ENCODE measurements at regions not wholly inside any gene's neighbourhood (a gene's known extent, or its start where the extent isn't known, plus 50 kb on each side); places are given as distances from the start of the nearest gene placed in this dataset.

DNA sequence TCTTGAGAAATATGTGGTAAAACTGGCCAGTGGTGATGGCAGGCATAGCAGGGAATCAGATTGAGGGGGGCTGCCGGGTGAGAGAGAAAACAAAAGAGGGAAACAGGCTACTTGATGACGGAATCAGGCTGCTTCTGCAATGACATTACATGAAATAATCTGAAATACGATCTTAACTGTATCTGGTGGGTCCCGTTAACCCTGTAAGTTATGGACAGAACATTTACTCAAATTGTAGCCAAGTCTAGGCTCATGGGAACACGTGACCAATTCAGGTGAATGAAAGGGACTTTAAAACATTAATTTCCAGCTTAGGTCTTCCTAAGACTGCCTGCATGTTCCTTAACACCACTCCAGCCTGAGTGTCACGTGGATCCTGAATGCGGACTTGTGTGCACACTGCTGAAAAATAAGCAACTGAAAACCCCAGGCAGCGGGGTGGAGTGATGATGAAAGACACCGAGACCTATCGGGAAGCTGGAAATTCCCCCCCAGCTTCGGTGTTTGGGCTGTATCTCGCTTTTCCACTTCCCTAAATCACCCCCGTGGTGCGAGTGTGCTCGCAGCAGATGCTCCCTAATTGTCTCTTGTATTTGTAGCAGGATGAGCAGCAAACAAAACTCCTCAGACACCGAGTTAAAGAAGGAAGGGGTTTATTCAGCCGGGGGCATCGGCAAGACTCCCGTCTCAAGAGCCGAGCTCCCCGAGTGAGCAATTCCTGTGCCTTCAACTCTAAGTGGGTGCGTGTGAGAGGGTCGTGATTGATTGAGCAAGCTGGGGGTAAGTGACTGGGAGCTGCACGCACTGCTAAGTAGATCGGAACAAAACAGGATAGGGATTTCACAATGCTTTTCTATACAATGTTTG, 145.0 kb upstream of the GRK3 start (continued):
- TF ChIP-seq, protein P1, sequence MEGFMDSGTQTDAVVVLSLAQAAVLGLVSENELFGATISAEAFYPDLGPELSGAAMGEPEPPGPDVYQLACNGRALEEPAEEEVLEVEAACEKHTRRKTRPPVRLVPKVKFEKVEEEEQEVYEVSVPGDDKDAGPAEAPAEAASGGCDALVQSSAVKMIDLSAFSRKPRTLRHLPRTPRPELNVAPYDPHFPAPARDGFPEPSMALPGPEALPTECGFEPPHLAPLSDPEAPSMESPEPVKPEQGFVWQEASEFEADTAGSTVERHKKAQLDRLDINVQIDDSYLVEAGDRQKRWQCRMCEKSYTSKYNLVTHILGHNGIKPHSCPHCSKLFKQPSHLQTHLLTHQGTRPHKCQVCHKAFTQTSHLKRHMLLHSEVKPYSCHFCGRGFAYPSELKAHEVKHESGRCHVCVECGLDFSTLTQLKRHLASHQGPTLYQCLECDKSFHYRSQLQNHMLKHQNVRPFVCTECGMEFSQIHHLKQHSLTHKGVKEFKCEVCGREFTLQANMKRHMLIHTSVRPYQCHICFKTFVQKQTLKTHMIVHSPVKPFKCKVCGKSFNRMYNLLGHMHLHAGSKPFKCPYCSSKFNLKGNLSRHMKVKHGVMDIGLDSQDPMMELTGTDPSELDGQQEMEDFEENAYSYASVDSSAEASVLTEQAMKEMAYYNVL (CRISPR knock-in tag; IDR thresholded peaks at IDR 0.05; ENCODE audit: borderline replicate concordance) = 0 out of 2 replicates have a peak, but pooled peaks have one; percentile 26
- TF ChIP-seq ARNT (IDR thresholded peaks at IDR 0.05) = no peak
- TF ChIP-seq RFX5 (IDR thresholded peaks at IDR 0.05; ENCODE audit: low read depth, low read length) = no peak
- TF ChIP-seq ARNTL (CRISPR knock-in tag; IDR thresholded peaks at IDR 0.05) = peak; percentile 83
- TF ChIP-seq PPARG (CRISPR knock-in tag; conservative IDR thresholded peaks at IDR 0.05) = peak; percentile 84; the same call in 1 of the 2 replicates
- TF ChIP-seq HOXA5 (CRISPR knock-in tag; IDR thresholded peaks at IDR 0.05) = 0 out of 2 replicates have a peak, but pooled peaks have one; percentile 2
- no peak for TF ChIP-seq SNAPC2 (CRISPR knock-in tag; IDR thresholded peaks at IDR 0.05)
- peak; percentile 6; the same call in 1 of the 2 replicates for TF ChIP-seq FOSL2 (CRISPR knock-in tag; IDR thresholded peaks at IDR 0.05)
- no peak for TF ChIP-seq ZNF296 (CRISPR knock-in tag; conservative IDR thresholded peaks at IDR 0.05)
- 0 out of 2 replicates have a peak, but pooled peaks have one; percentile 40 for TF ChIP-seq YEATS4 (CRISPR knock-in tag; IDR thresholded peaks at IDR 0.05; ENCODE audit: borderline replicate concordance)
- peak; percentile 35; the same call in 1 of the 2 replicates for TF ChIP-seq SOX5 (CRISPR knock-in tag; IDR thresholded peaks at IDR 0.05; ENCODE audit: borderline replicate concordance)
- TF ChIP-seq, protein P2, sequence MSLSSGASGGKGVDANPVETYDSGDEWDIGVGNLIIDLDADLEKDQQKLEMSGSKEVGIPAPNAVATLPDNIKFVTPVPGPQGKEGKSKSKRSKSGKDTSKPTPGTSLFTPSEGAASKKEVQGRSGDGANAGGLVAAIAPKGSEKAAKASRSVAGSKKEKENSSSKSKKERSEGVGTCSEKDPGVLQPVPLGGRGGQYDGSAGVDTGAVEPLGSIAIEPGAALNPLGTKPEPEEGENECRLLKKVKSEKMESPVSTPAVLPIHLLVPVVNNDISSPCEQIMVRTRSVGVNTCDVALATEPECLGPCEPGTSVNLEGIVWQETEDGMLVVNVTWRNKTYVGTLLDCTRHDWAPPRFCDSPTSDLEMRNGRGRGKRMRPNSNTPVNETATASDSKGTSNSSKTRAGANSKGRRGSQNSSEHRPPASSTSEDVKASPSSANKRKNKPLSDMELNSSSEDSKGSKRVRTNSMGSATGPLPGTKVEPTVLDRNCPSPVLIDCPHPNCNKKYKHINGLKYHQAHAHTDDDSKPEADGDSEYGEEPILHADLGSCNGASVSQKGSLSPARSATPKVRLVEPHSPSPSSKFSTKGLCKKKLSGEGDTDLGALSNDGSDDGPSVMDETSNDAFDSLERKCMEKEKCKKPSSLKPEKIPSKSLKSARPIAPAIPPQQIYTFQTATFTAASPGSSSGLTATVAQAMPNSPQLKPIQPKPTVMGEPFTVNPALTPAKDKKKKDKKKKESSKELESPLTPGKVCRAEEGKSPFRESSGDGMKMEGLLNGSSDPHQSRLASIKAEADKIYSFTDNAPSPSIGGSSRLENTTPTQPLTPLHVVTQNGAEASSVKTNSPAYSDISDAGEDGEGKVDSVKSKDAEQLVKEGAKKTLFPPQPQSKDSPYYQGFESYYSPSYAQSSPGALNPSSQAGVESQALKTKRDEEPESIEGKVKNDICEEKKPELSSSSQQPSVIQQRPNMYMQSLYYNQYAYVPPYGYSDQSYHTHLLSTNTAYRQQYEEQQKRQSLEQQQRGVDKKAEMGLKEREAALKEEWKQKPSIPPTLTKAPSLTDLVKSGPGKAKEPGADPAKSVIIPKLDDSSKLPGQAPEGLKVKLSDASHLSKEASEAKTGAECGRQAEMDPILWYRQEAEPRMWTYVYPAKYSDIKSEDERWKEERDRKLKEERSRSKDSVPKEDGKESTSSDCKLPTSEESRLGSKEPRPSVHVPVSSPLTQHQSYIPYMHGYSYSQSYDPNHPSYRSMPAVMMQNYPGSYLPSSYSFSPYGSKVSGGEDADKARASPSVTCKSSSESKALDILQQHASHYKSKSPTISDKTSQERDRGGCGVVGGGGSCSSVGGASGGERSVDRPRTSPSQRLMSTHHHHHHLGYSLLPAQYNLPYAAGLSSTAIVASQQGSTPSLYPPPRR (CRISPR knock-in tag; IDR thresholded peaks at IDR 0.05; ENCODE audit: borderline replicate concordance) = peak; percentile 25; the same call in 1 of the 2 replicates
- TF ChIP-seq ZNF317 (CRISPR knock-in tag; IDR thresholded peaks at IDR 0.05) = 0 out of 2 replicates have a peak, but pooled peaks have one; percentile 19
- TF ChIP-seq, protein P3, sequence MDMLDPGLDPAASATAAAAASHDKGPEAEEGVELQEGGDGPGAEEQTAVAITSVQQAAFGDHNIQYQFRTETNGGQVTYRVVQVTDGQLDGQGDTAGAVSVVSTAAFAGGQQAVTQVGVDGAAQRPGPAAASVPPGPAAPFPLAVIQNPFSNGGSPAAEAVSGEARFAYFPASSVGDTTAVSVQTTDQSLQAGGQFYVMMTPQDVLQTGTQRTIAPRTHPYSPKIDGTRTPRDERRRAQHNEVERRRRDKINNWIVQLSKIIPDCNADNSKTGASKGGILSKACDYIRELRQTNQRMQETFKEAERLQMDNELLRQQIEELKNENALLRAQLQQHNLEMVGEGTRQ (IDR thresholded peaks at IDR 0.05; ENCODE audit: low read depth, low read length) = peak; percentile 50
- TF ChIP-seq, protein P3 (CRISPR knock-in tag; IDR thresholded peaks at IDR 0.05; ENCODE audit: borderline replicate concordance) = peak; percentile 69; the same call in 1 of the 2 replicates
- no peak for TF ChIP-seq ZNF746 (CRISPR knock-in tag; IDR thresholded peaks at IDR 0.05)
- TF ChIP-seq CEBPG (CRISPR knock-in tag; IDR thresholded peaks at IDR 0.05) = peak; percentile 70

Measured in HepG2 (cell line).